HepG2 (cell line): ENCODE measurements at regions not wholly inside any gene's neighbourhood (a gene's known extent, or its start where the extent isn't known, plus 50 kb on each side); places are given as distances from the start of the nearest gene placed in this dataset.
A peak's percentile ranks its signal among the peaks of the same experiment; 100 is the strongest.

Experiments used
- ATAC-seq: fragments of 200-7000 bp; cut with Tn5 transposase; 3 replicates; pipeline ENCODE4 v1.9.1; 2020; ENCODE audit warnings: mild to moderate bottlenecking, moderate library complexity
- BruUV-seq: library from RNA; stranded (reverse); fragments of 400-500 nt; replicated peaks from 2 replicates; lab custom pipeline; 2021; lab: Mats Ljungman, UMichigan
- CTCF ChIA-PET: fragments of 300-600 bp; formaldehyde crosslinking; extraction: SDS; loops from one replicate; lab custom pipeline; 2021; ENCODE audit warnings: low total read pairs, inconsistent platforms, low intra/inter-chr PET ratio; lab: Yijun Ruan, JAX
- POLR2A ChIA-PET: fragments of 350-600 bp; sonication (Branson Sonifier 250); formaldehyde crosslinking; loops from one replicate; lab custom pipeline; 2020; ENCODE audit warnings: antibody characterized with exemption, inconsistent platforms; lab: Yijun Ruan, JAX
- DNase-seq: peaks from one replicate; pipeline ENCODE4 v3.0.0-alpha.2; 2015; ENCODE audit warnings: low spot score
- FAIRE-seq: peaks from 3 replicates; lab custom pipeline; 2011; peaks lifted over from hg19 to GRCh38; lab: Jason Lieb, UNC
- H2AFZ ChIP-seq: one replicate; pipeline ENCODE4 v1.6.1; 2011; ENCODE audit warnings: low read length, inconsistent platforms
- H3K27ac ChIP-seq: fragments of 300-600 bp; 3 replicates; pipeline ENCODE4 v1.8.0; 2011; ENCODE audit warnings: mixed run types, mild to moderate bottlenecking, mixed read lengths, low read length, inconsistent platforms; ENCODE audit not compliant: insufficient read depth; ENCODE audit errors: extremely low read length
- H3K27me3 ChIP-seq, 2 experiments: fragments of 200-600 bp in 1 of 2; 2 replicates in 1 of 2; 3 replicates in 1 of 2; pipeline versions ENCODE4 v1.6.0 to v1.8.0; 2011; ENCODE audit warnings: low read length in 2 of 2, mild to moderate bottlenecking in 2 of 2, moderate library complexity in 2 of 2, inconsistent platforms in 1 of 2; ENCODE audit not compliant: insufficient read depth in 2 of 2, control insufficient read depth in 1 of 2
- H3K36me3 ChIP-seq, 2 experiments: fragments of 200-600 bp in 1 of 2; replicated peaks in 1 of 2; 2 replicates in 1 of 2; 3 replicates in 1 of 2; pipeline versions ENCODE4 v1.5.1 to v1.8.0; 2011; ENCODE audit warnings: low read length in 2 of 2, inconsistent platforms in 1 of 2; ENCODE audit not compliant: insufficient read depth in 2 of 2, control insufficient read depth in 1 of 2
- H3K4me1 ChIP-seq: 2 replicates; pipeline ENCODE4 v1.5.1; 2012; ENCODE audit warnings: low read length, inconsistent platforms; ENCODE audit not compliant: insufficient read depth
- H3K4me2 ChIP-seq: 2 replicates; pipeline ENCODE4 v1.6.0; 2011; ENCODE audit warnings: low read depth, low read length, inconsistent platforms
- H3K4me3 ChIP-seq, 3 experiments: fragments of 200-600 bp in 1 of 3; sonication (generic), shearing (Covaris generic) in 1 of 3; replicated peaks in 1 of 3; 2 replicates each; pipeline ENCODE4 v1.5.1; 2011 to 2016; ENCODE audit warnings: low read length in 3 of 3, inconsistent platforms in 2 of 3, low read depth in 2 of 3, mild to moderate bottlenecking in 2 of 3, control low read depth in 1 of 3, mixed read lengths in 1 of 3; ENCODE audit not compliant: insufficient read depth in 1 of 3
- H3K79me2 ChIP-seq: one replicate; pipeline ENCODE4 v1.6.1; 2011; ENCODE audit warnings: low read length, inconsistent platforms; ENCODE audit not compliant: insufficient read depth
- H3K9ac ChIP-seq: 2 replicates; pipeline ENCODE4 v1.6.0; 2011; ENCODE audit warnings: mild to moderate bottlenecking, low read depth, low read length, inconsistent platforms; ENCODE audit not compliant: insufficient read depth
- H3K9me3 ChIP-seq: 2 replicates; pipeline ENCODE4 v1.5.1; 2012; ENCODE audit warnings: mild to moderate bottlenecking, low read length
- H4K20me1 ChIP-seq: 2 replicates; pipeline ENCODE4 v1.6.0; 2011; ENCODE audit warnings: inconsistent platforms, mild to moderate bottlenecking, low read length, moderate library complexity; ENCODE audit not compliant: insufficient read depth
- GMEB2 ChIP-seq: IDR thresholded peaks from 2 replicates; pipeline ENCODE4 v1.6.1; 2016; ENCODE audit warnings: missing biosample characterization, missing genetic modification reagents, low read depth
- KLF13 ChIP-seq: sonication (generic); formaldehyde crosslinking; IDR thresholded peaks from 2 replicates; pipeline ENCODE4 v1.4.0; 2020; ENCODE audit warnings: mild to moderate bottlenecking, missing genetic modification reagents
- ZMYM4 ChIP-seq: sonication (generic); formaldehyde crosslinking; IDR thresholded peaks from 2 replicates; pipeline ENCODE4 v1.8.1; 2023; ENCODE audit warnings: mild to moderate bottlenecking, missing genetic modification reagents
- ZNF644 ChIP-seq: IDR thresholded peaks from 2 replicates; pipeline ENCODE4 v1.6.1; 2016; ENCODE audit warnings: low read depth
- WGBS: methylation state at CpG from one replicate; pipeline ENCODE4 v1.1.6; 2017; ENCODE audit warnings: low lambda C conversion rate; 5-methylcytosine and 5-hydroxymethylcytosine counted together
- in situ Hi-C: cut with HindIII; loops from 2 replicates; pipeline ENCODE4 v1.10.0; 2017; ENCODE audit warnings: low pct_unique_long_range_greater_than_20kb; ENCODE audit not compliant: extremely low pct_ligation_motif_present
- intact Hi-C: fragments of 100-400 bp; cut with micrococcal nuclease; formaldehyde crosslinking; loops from one replicate; pipeline ENCODE4 v1.10.0; 2022; ENCODE audit not compliant: unreplicated experiment

- TF ChIP-seq GMEB2 (CRISPR knock-in tag): no peak
Measured at GRCh38 chr5:96049398-96050272, 88.0 kb upstream of the ELL2 start (continued).

DNA sequence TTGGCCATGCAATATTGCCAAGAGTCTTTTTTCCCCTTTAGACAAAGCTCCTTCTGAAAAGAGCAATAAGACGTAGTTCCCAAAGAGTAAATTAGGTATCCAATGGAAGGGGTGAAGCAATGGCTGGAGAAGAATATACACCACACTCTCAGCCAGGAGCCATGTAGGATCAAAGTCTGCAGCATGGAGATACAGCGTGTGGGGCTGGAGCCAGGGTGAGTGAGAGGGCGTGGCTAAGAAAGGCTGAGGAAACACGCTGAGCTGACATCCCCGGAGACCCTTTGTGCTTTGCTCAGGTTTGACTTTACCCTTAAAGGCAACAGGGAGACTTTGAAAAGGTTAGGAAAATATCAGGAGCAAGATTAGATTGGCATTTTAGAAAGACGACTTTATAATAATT, 87.1 kb upstream of the ELL2 start:
- no peaks in the 10 kb centered on the region for H3K36me3 ChIP-seq
- in situ Hi-C loops: no loop called here
- no peak for ATAC-seq
- H2AFZ ChIP-seq: no peak overlapping the region
- H3K27ac ChIP-seq: no peak overlapping the region
- H3K27me3 ChIP-seq: no peaks in the 10 kb centered on the region
- intact Hi-C loops: loop anchor here (5.0 kb wide), 1 partner anchor 86 kb away; the partner anchor contains the start of gene ELL2
- BruUV-seq: no TSS peak
- WGBS: 83% methylated on average over 6 of the region's 6 CpGs
- no peak for DNase-seq
- POLR2A ChIA-PET: no interaction called here
- H3K4me3 ChIP-seq: no peak overlapping the region
- no peak overlapping the region for H3K9ac ChIP-seq
- FAIRE-seq: no peak
- TF ChIP-seq ZNF644: peak; percentile 74; the same call in 1 of the 2 replicates
- TF ChIP-seq ZMYM4 (CRISPR knock-in tag): peak; percentile 31; the same call in 1 of the 2 replicates
- no peak for TF ChIP-seq KLF13 (CRISPR knock-in tag)
- H3K4me2 ChIP-seq: no peak overlapping the region
- CTCF ChIA-PET: no interaction called here
- H3K79me2 ChIP-seq: no peaks in the 10 kb centered on the region
- H3K9me3 ChIP-seq: no peaks in the 10 kb centered on the region
- no peaks in the 10 kb centered on the region for H4K20me1 ChIP-seq
- peaks cover 40% of the 10 kb centered on the region for H3K4me1 ChIP-seq
